H9 (cell line): ENCODE measurements at regions not wholly inside any gene's neighbourhood (a gene's known extent, or its start where the extent isn't known, plus 50 kb on each side); places are given as distances from the start of the nearest gene placed in this dataset.

Experiments used
- DNase-seq: peaks from one replicate; pipeline ENCODE4 v3.0.0-alpha.2; 2017
- H2AFZ ChIP-seq: one replicate; pipeline ENCODE4 v1.6.1; 2013; ENCODE audit warnings: mild to moderate bottlenecking, low read length, control low read depth, moderate library complexity
- H2AK5ac ChIP-seq: 2 replicates; pipeline ENCODE4 v1.6.1; 2013; ENCODE audit warnings: low read length, control low read depth, mixed read lengths; ENCODE audit not compliant: insufficient read length
- H2BK120ac ChIP-seq: one replicate; pipeline ENCODE4 v1.6.1; 2013; ENCODE audit warnings: low read depth, mild to moderate bottlenecking, low read length, control low read depth, inconsistent platforms; ENCODE audit not compliant: poor library complexity, severe bottlenecking
- H2BK12ac ChIP-seq: 2 replicates; pipeline ENCODE4 v1.6.1; 2013; ENCODE audit warnings: low read length, control low read depth, mixed read lengths, low read depth; ENCODE audit not compliant: insufficient read length
- H2BK15ac ChIP-seq: 2 replicates; pipeline ENCODE4 v1.6.1; 2013; ENCODE audit warnings: low read depth, low read length, control low read depth
- H2BK20ac ChIP-seq: one replicate; pipeline ENCODE4 v1.6.1; 2013; ENCODE audit warnings: low read depth, mild to moderate bottlenecking, low read length, control low read depth, inconsistent platforms; ENCODE audit not compliant: poor library complexity, severe bottlenecking
- H2BK5ac ChIP-seq: 2 replicates; pipeline ENCODE4 v1.6.1; 2013; ENCODE audit warnings: low read length, control low read depth, mixed read lengths; ENCODE audit not compliant: insufficient read length
- H3K14ac ChIP-seq: 2 replicates; pipeline ENCODE4 v1.6.1; 2013; ENCODE audit warnings: low read length, control low read depth; ENCODE audit not compliant: insufficient read depth
- H3K18ac ChIP-seq: 2 replicates; pipeline ENCODE4 v1.6.1; 2013; ENCODE audit warnings: low read depth, mild to moderate bottlenecking, mixed read lengths, low read length, control low read depth; ENCODE audit not compliant: insufficient read length
- H3K23ac ChIP-seq: 2 replicates; pipeline ENCODE4 v1.6.1; 2013; ENCODE audit warnings: low read length, control low read depth, mixed read lengths, low read depth; ENCODE audit not compliant: insufficient read length
- H3K23me2 ChIP-seq: 2 replicates; pipeline ENCODE4 v1.6.1; 2013; ENCODE audit warnings: low read depth, mild to moderate bottlenecking, mixed read lengths, low read length, control low read depth; ENCODE audit not compliant: insufficient read length, poor library complexity, severe bottlenecking
- H3K27ac ChIP-seq: 2 replicates; pipeline ENCODE4 v1.5.1; 2013; ENCODE audit warnings: low read length, control low read depth, mixed read lengths, low read depth; ENCODE audit not compliant: insufficient read length
- H3K27me3 ChIP-seq: 2 replicates; pipeline ENCODE4 v1.6.1; 2013; ENCODE audit warnings: low read length, control low read depth, inconsistent platforms; ENCODE audit not compliant: insufficient read depth
- H3K4ac ChIP-seq: 2 replicates; pipeline ENCODE4 v1.6.1; 2013; ENCODE audit warnings: low read depth, mild to moderate bottlenecking, control low read depth, inconsistent platforms, low read length, moderate library complexity
- H3K4me1 ChIP-seq: 2 replicates; pipeline ENCODE4 v1.6.1; 2013; ENCODE audit warnings: low read length, control low read depth, inconsistent platforms; ENCODE audit not compliant: insufficient read depth
- H3K4me2 ChIP-seq: 2 replicates; pipeline ENCODE4 v1.6.1; 2013; ENCODE audit warnings: low read length, control low read depth, mixed read lengths; ENCODE audit not compliant: insufficient read length, insufficient read depth
- H3K56ac ChIP-seq: 2 replicates; pipeline ENCODE4 v1.6.1; 2013; ENCODE audit warnings: low read depth, mild to moderate bottlenecking, mixed read lengths, low read length, control low read depth; ENCODE audit not compliant: insufficient read length
- H3K79me1 ChIP-seq: 2 replicates; pipeline ENCODE4 v1.6.1; 2013; ENCODE audit warnings: low read depth, mild to moderate bottlenecking, moderate library complexity, low read length, control low read depth, inconsistent platforms; ENCODE audit not compliant: insufficient read depth, poor library complexity, severe bottlenecking
- H3K79me2 ChIP-seq: 2 replicates; pipeline ENCODE4 v1.6.1; 2013; ENCODE audit warnings: low read length, control low read depth, inconsistent platforms; ENCODE audit not compliant: insufficient read depth
- H3K9ac ChIP-seq: 2 replicates; pipeline ENCODE4 v1.6.1; 2013; ENCODE audit warnings: low read length, control low read depth, mixed read lengths; ENCODE audit not compliant: insufficient read length; ENCODE audit errors: extremely low read depth
- H3K9me3 ChIP-seq: one replicate; pipeline ENCODE4 v1.6.1; 2013; ENCODE audit warnings: low read depth, low read length, inconsistent platforms; ENCODE audit not compliant: control insufficient read depth
- H3T11ph ChIP-seq: one replicate; pipeline ENCODE4 v1.6.1; 2013; ENCODE audit warnings: mild to moderate bottlenecking, low read length, control low read depth, inconsistent platforms
- H4K20me1 ChIP-seq: one replicate; pipeline ENCODE4 v1.6.1; 2013; ENCODE audit not compliant: control insufficient read depth, insufficient read length, insufficient read depth
- H4K5ac ChIP-seq: 2 replicates; pipeline ENCODE4 v1.6.1; 2013; ENCODE audit warnings: low read depth, mild to moderate bottlenecking, mixed read lengths, low read length, control low read depth; ENCODE audit not compliant: insufficient read length
- H4K8ac ChIP-seq: replicated peaks from 2 replicates; pipeline ENCODE4 v1.6.1; 2013; ENCODE audit warnings: low read length, control low read depth, mixed read lengths, low read depth; ENCODE audit not compliant: insufficient read length
- H4K91ac ChIP-seq: 2 replicates; pipeline ENCODE4 v1.6.1; 2013; ENCODE audit warnings: low read depth, mild to moderate bottlenecking, moderate library complexity, mixed read lengths, low read length, control low read depth; ENCODE audit not compliant: insufficient read length
- H3K27ac Mint-ChIP-seq, 3 experiments: 2 replicates in 2 of 3; 3 replicates in 1 of 3; pipeline ENCODE4 v1.8.0; 2020 to 2021; ENCODE audit warnings: mixed read lengths in 3 of 3, mild to moderate bottlenecking in 1 of 3, moderate library complexity in 1 of 3
- H3K27me3 Mint-ChIP-seq: 2 replicates; pipeline ENCODE4 v1.8.0; 2021; ENCODE audit warnings: low read depth, mild to moderate bottlenecking, moderate library complexity, mixed read lengths
- H3K36me3 Mint-ChIP-seq, 3 experiments: 2 replicates in 2 of 3; 3 replicates in 1 of 3; pipeline ENCODE4 v1.8.0; 2020 to 2021; ENCODE audit warnings: low read depth in 3 of 3, mixed read lengths in 3 of 3; ENCODE audit not compliant: insufficient read depth in 1 of 3
- H3K4me1 Mint-ChIP-seq, 2 experiments: 2 replicates each; pipeline ENCODE4 v1.8.0; 2020; ENCODE audit warnings: mixed read lengths in 2 of 2
- H3K4me3 Mint-ChIP-seq, 2 experiments: 2 replicates in 1 of 2; 3 replicates in 1 of 2; pipeline ENCODE4 v1.8.0; 2020 to 2021; ENCODE audit warnings: mild to moderate bottlenecking in 2 of 2, mixed read lengths in 2 of 2, moderate library complexity in 1 of 2
- H3K9me3 Mint-ChIP-seq, 2 experiments: 2 replicates in 1 of 2; 3 replicates in 1 of 2; pipeline ENCODE4 v1.8.0; 2020; ENCODE audit warnings: mild to moderate bottlenecking in 2 of 2, mixed read lengths in 2 of 2, moderate library complexity in 1 of 2
- WGBS: extraction: QIAGEN DNeasy Blood & Tissue Kit; methylation state at CpG from one replicate; pipeline ENCODE4 v1.1.7; 2013; ENCODE audit warnings: missing lambda C conversion rate, low lambda C conversion rate, mixed read lengths; ENCODE audit not compliant: insufficient read length; ENCODE audit errors: extremely low coverage; 5-methylcytosine and 5-hydroxymethylcytosine counted together
- TF ChIP-seq, protein P1 (sequence below): fragments of 200-600 bp; sonication (generic); conservative IDR thresholded peaks from 3 replicates; pipeline ENCODE4 v1.8.0; 2021; ENCODE audit warnings: antibody characterized with exemption, mild to moderate bottlenecking

GRCh38 chr12:93055221-93055620 lies 126.1 kb upstream of the EEA1 start:
- Histone ChIP-seq H3K27me3 (no peaks in the 10 kb centered on the region), H3K23ac (no peak overlapping the region)

More at GRCh38 chr12:93055221-93055620, 126.1 kb upstream of the EEA1 start:
- no peaks in the 10 kb centered on the region for H4K20me1 ChIP-seq
- no peaks in the 10 kb centered on the region; the same call in 1 of the 2 replicates for H3K27me3 Mint-ChIP-seq
- H3K27ac ChIP-seq = no peak overlapping the region
- no CpG with 5 or more reads among the region's 5 CpGs for WGBS
- H3K23me2 ChIP-seq = no peaks in the 10 kb centered on the region
- TF ChIP-seq, protein P1, sequence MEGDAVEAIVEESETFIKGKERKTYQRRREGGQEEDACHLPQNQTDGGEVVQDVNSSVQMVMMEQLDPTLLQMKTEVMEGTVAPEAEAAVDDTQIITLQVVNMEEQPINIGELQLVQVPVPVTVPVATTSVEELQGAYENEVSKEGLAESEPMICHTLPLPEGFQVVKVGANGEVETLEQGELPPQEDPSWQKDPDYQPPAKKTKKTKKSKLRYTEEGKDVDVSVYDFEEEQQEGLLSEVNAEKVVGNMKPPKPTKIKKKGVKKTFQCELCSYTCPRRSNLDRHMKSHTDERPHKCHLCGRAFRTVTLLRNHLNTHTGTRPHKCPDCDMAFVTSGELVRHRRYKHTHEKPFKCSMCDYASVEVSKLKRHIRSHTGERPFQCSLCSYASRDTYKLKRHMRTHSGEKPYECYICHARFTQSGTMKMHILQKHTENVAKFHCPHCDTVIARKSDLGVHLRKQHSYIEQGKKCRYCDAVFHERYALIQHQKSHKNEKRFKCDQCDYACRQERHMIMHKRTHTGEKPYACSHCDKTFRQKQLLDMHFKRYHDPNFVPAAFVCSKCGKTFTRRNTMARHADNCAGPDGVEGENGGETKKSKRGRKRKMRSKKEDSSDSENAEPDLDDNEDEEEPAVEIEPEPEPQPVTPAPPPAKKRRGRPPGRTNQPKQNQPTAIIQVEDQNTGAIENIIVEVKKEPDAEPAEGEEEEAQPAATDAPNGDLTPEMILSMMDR = no peak
- no peak overlapping the region for H2AK5ac ChIP-seq
- no peak overlapping the region for H4K5ac ChIP-seq
- H4K8ac ChIP-seq = no peak overlapping the region
- H4K91ac ChIP-seq = no peak overlapping the region
- no peak overlapping the region for H3K56ac ChIP-seq
- no peak overlapping the region for H3K4ac ChIP-seq
- no peak overlapping the region for H2BK20ac ChIP-seq
- no peak overlapping the region for H3K18ac ChIP-seq
- H3T11ph ChIP-seq = no peak overlapping the region
- H3K14ac ChIP-seq = no peak overlapping the region
- no peak overlapping the region for H2BK15ac ChIP-seq
- H3K27ac Mint-ChIP-seq = no peak overlapping the region
- H2AFZ ChIP-seq = no peak overlapping the region
- H3K9me3 Mint-ChIP-seq = no peaks in the 10 kb centered on the region
- H3K4me1 ChIP-seq = peaks cover 5% of the 10 kb centered on the region; the same call in 1 of the 2 replicates
- no peak for DNase-seq
- no peak overlapping the region for H3K4me2 ChIP-seq
- no peak overlapping the region for H2BK5ac ChIP-seq
- no peak overlapping the region for H2BK12ac ChIP-seq
- no peak overlapping the region for H3K9ac ChIP-seq
- H3K4me1 Mint-ChIP-seq = peaks cover 16 to 23% of the 10 kb centered on the region in 2 experiments
- H3K4me3 Mint-ChIP-seq = no peak overlapping the region
- H3K79me1 ChIP-seq = no peaks in the 10 kb centered on the region
- no peak overlapping the region for H2BK120ac ChIP-seq
- no peaks in the 10 kb centered on the region for H3K9me3 ChIP-seq
- H3K79me2 ChIP-seq = no peaks in the 10 kb centered on the region
- no peaks in the 10 kb centered on the region for H3K36me3 Mint-ChIP-seq
